ENCODE measurements at regions not wholly inside any gene's neighbourhood (a gene's known extent, or its start where the extent isn't known, plus 50 kb on each side); places are given as distances from the start of the nearest gene placed in this dataset.

DNA sequence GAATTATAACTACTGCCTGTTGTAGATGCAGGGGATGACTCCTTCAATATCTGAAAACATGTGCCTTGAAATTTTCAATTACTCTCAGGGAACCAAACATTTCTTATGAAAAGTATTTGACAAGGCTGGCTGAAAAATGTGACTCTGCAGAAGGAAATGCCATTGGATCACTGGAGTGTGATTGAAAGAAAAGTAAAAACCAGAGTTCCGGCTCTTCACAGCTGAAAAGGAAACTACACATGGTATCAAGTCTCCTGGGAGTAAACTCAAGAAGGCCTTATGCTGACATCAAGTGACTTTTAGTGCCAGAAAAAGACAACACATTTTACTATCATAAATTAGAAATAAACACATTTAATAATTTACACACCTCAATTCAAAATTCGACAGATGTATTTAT, 693.0 kb downstream of the LRFN5 start:
- Histone ChIP-seq H3K4me1 (ENCODE audit: low read depth, poor library complexity, severe bottlenecking) (no peaks in the 10 kb centered on the region), H3K27ac (no peak overlapping the region), H3K27me3 (ENCODE audit: insufficient read depth, low read depth) (no peaks in the 10 kb centered on the region), H2AFZ (ENCODE audit: low read depth) (no peak overlapping the region), H3K4me3 (IDR thresholded peaks at IDR 0.05; ENCODE audit: insufficient read depth, low read depth, low read length) (no peak overlapping the region), H3K4me2 (no peak overlapping the region), H3K9ac (no peak overlapping the region), H3K79me2 (ENCODE audit: insufficient read depth, low read depth) (no peaks in the 10 kb centered on the region), H4K20me1 (ENCODE audit: insufficient read depth) (no peaks in the 10 kb centered on the region), H3K36me3 (ENCODE audit: insufficient read depth) (no peaks in the 10 kb centered on the region)
- TF ChIP-seq CTCF (conservative IDR thresholded peaks at IDR 0.05; ENCODE audit: low read depth, low read length): no peak

GRCh38 chr14:42293180-42293579, 686.5 kb downstream of the LRFN5 start:
- Histone ChIP-seq H3K9ac (no peak overlapping the region), H3K36me3 (ENCODE audit: insufficient read depth) (no peaks in the 10 kb centered on the region), H3K4me1 (ENCODE audit: low read depth, poor library complexity, severe bottlenecking) (peaks cover 3% of the 10 kb centered on the region), H3K27ac (no peak overlapping the region), H3K4me2 (no peak overlapping the region), H3K4me3 (IDR thresholded peaks at IDR 0.05; ENCODE audit: insufficient read depth, low read depth, low read length) (no peak overlapping the region), H4K20me1 (ENCODE audit: insufficient read depth) (no peaks in the 10 kb centered on the region), H3K79me2 (ENCODE audit: insufficient read depth, low read depth) (no peaks in the 10 kb centered on the region), H2AFZ (ENCODE audit: low read depth) (no peak overlapping the region), H3K27me3 (ENCODE audit: insufficient read depth, low read depth) (no peaks in the 10 kb centered on the region)
- TF ChIP-seq CTCF (conservative IDR thresholded peaks at IDR 0.05; ENCODE audit: low read depth, low read length): no peak

- Histone ChIP-seq H3K27ac (no peak overlapping the region), H3K4me3 (IDR thresholded peaks at IDR 0.05; ENCODE audit: insufficient read depth, low read depth, low read length) (no peak overlapping the region), H2AFZ (ENCODE audit: low read depth) (peak overlapping the region; percentile 40; the same call in 1 of the 2 replicates)
These were observed 671.2 kb downstream of the LRFN5 start for GRCh38 chr14:42277840-42278239.

GRCh38 chr14:42269234-42269633, 662.6 kb downstream of the LRFN5 start:
- H3K27me3 ChIP-seq (ENCODE audit: insufficient read depth, low read depth): no peaks in the 10 kb centered on the region
- H3K27ac ChIP-seq: no peak overlapping the region
- H3K4me1 ChIP-seq (ENCODE audit: low read depth, poor library complexity, severe bottlenecking): no peaks in the 10 kb centered on the region

More at GRCh38 chr14:42277840-42278239, 671.2 kb downstream of the LRFN5 start:
- Histone ChIP-seq H3K36me3 (ENCODE audit: insufficient read depth) (no peaks in the 10 kb centered on the region), H3K79me2 (ENCODE audit: insufficient read depth, low read depth) (no peaks in the 10 kb centered on the region), H3K4me2 (peak overlapping the region; percentile 71), H4K20me1 (ENCODE audit: insufficient read depth) (no peaks in the 10 kb centered on the region), H3K27me3 (ENCODE audit: insufficient read depth, low read depth) (no peaks in the 10 kb centered on the region), H3K9ac (no peak overlapping the region), H3K4me1 (ENCODE audit: low read depth, poor library complexity, severe bottlenecking) (peaks cover 14% of the 10 kb centered on the region)
- no peak for TF ChIP-seq CTCF (conservative IDR thresholded peaks at IDR 0.05; ENCODE audit: low read depth, low read length)

More at GRCh38 chr14:42269234-42269633, 662.6 kb downstream of the LRFN5 start:
- Histone ChIP-seq H3K36me3 (ENCODE audit: insufficient read depth) (no peaks in the 10 kb centered on the region), H3K4me2 (no peak overlapping the region), H3K9ac (no peak overlapping the region), H4K20me1 (ENCODE audit: insufficient read depth) (no peaks in the 10 kb centered on the region), H3K4me3 (IDR thresholded peaks at IDR 0.05; ENCODE audit: insufficient read depth, low read depth, low read length) (no peak overlapping the region), H3K79me2 (ENCODE audit: insufficient read depth, low read depth) (no peaks in the 10 kb centered on the region), H2AFZ (ENCODE audit: low read depth) (no peak overlapping the region)
- TF ChIP-seq CTCF (conservative IDR thresholded peaks at IDR 0.05; ENCODE audit: low read depth, low read length): no peak

Data from KMS-11 (cell line).